HG03175 (cell line): ENCODE measurements at regions not wholly inside any gene's neighbourhood (a gene's known extent, or its start where the extent isn't known, plus 50 kb on each side); places are given as distances from the start of the nearest gene placed in this dataset.

Experiments
- ATAC-seq: cut with Tn5 transposase; IDR thresholded peaks from one replicate; pipeline ENCODE4 v1.9.1; 2021; ENCODE audit warnings: mild to moderate bottlenecking, moderate library complexity; ENCODE audit not compliant: unreplicated experiment

GRCh38 chr13:99122171-99122570 lies 78.5 kb upstream of the UBAC2 start:
- ATAC-seq, result no peak

- no peak for ATAC-seq
Observed at GRCh38 chr13:99123101-99124045, 77.3 kb upstream of the UBAC2 start.

- ATAC-seq, result no peak
Observed at GRCh38 chr13:99124046-99124400, 76.6 kb upstream of the UBAC2 start.

GRCh38 chr13:99124794-99125316 lies 75.8 kb upstream of the UBAC2 start:
- ATAC-seq, result peak; percentile 87

- no peak for ATAC-seq
Observed at GRCh38 chr13:99125326-99125915, 75.2 kb upstream of the UBAC2 start.

GRCh38 chr13:99126821-99127220 lies 73.8 kb upstream of the UBAC2 start:
- ATAC-seq, result no peak

GRCh38 chr13:99129050-99129449 lies 71.6 kb upstream of the UBAC2 start:
- ATAC-seq, result no peak

GRCh38 chr13:99129951-99130350 lies 70.7 kb upstream of the UBAC2 start:
- no peak for ATAC-seq

GRCh38 chr13:99131410-99131809 lies 69.2 kb upstream of the UBAC2 start:
- ATAC-seq, result no peak

- ATAC-seq, result no peak
Observed at GRCh38 chr13:99132295-99132835, 68.3 kb upstream of the UBAC2 start.

- ATAC-seq, result no peak
Observed at GRCh38 chr13:99133230-99133629, 67.4 kb upstream of the UBAC2 start.

- no peak for ATAC-seq
Observed at GRCh38 chr13:99133848-99134247, 66.8 kb upstream of the UBAC2 start.

GRCh38 chr13:99135591-99135990 lies 65.1 kb upstream of the UBAC2 start:
- no peak for ATAC-seq

- ATAC-seq, result no peak
Observed at GRCh38 chr13:99136427-99136954, 64.2 kb upstream of the UBAC2 start.

GRCh38 chr13:99140831-99141230 lies 59.8 kb upstream of the UBAC2 start:
- ATAC-seq, result no peak

GRCh38 chr13:99143904-99144303 lies 56.8 kb upstream of the UBAC2 start:
- no peak for ATAC-seq

- ATAC-seq, result no peak
Observed at GRCh38 chr13:99144306-99144705, 56.3 kb upstream of the UBAC2 start.

GRCh38 chr13:99145461-99145860 lies 55.2 kb upstream of the UBAC2 start:
- ATAC-seq, result no peak

- ATAC-seq, result no peak
Observed at GRCh38 chr13:99150575-99151361, 49.9 kb upstream of the UBAC2 start.
